ENCODE measurements at regions not wholly inside any gene's neighbourhood (a gene's known extent, or its start where the extent isn't known, plus 50 kb on each side); places are given as distances from the start of the nearest gene placed in this dataset.

- no peak for DNase-seq (ENCODE audit: extremely low spot score in 2 of 2)
- intact Hi-C loops (cut with DNase I) = no loop called here
- no peak for TF ChIP-seq CTCF (IDR thresholded peaks at IDR 0.05)
- no peak for TF ChIP-seq POLR2AphosphoS5 (IDR thresholded peaks at IDR 0.05; ENCODE audit: insufficient read depth in 1 of 2, low read depth in 1 of 2)
- no peak for TF ChIP-seq POLR2A (IDR thresholded peaks at IDR 0.05)
These were observed 498.5 kb downstream of the QKI start for GRCh38 chr6:163913045-163913444.

GRCh38 chr6:163906006-163906710, 491.6 kb downstream of the QKI start:
- no peak for DNase-seq (ENCODE audit: extremely low spot score in 2 of 2)
- TF ChIP-seq POLR2AphosphoS5 (IDR thresholded peaks at IDR 0.05; ENCODE audit: insufficient read depth in 1 of 2, low read depth in 1 of 2) (no peak), CTCF (IDR thresholded peaks at IDR 0.05) (no peak), POLR2A (IDR thresholded peaks at IDR 0.05) (no peak)
- Histone ChIP-seq H3K4me1 (no peaks in the 10 kb centered on the region), H3K4me3 (no peak overlapping the region), H3K27ac (no peak overlapping the region), H3K27me3 (no peaks in the 10 kb centered on the region), H3K36me3 (no peaks in the 10 kb centered on the region), H3K9me3 (no peaks in the 10 kb centered on the region)
- intact Hi-C loops (cut with DNase I) = no loop called here

More at GRCh38 chr6:163913045-163913444, 498.5 kb downstream of the QKI start:
- Histone ChIP-seq H3K4me3 (no peak overlapping the region), H3K27ac (no peak overlapping the region), H3K4me1 (no peaks in the 10 kb centered on the region), H3K36me3 (no peaks in the 10 kb centered on the region), H3K27me3 (no peaks in the 10 kb centered on the region), H3K9me3 (no peaks in the 10 kb centered on the region)

- H3K36me3 ChIP-seq = no peaks in the 10 kb centered on the region
- no peak for DNase-seq (ENCODE audit: extremely low spot score in 2 of 2)
- no peaks in the 10 kb centered on the region for H3K27me3 ChIP-seq
- intact Hi-C loops (cut with DNase I) = no loop called here
- no peak overlapping the region for H3K4me3 ChIP-seq
- no peaks in the 10 kb centered on the region for H3K9me3 ChIP-seq
- TF ChIP-seq POLR2A (IDR thresholded peaks at IDR 0.05) (no peak), POLR2AphosphoS5 (IDR thresholded peaks at IDR 0.05; ENCODE audit: insufficient read depth in 1 of 2, low read depth in 1 of 2) (no peak), CTCF (IDR thresholded peaks at IDR 0.05) (no peak)
- no peaks in the 10 kb centered on the region for H3K4me1 ChIP-seq
- H3K27ac ChIP-seq = no peak overlapping the region
These were observed 489.7 kb downstream of the QKI start for GRCh38 chr6:163904186-163904585.

- intact Hi-C loops (cut with DNase I) = no loop called here
- Histone ChIP-seq H3K27me3 (no peaks in the 10 kb centered on the region), H3K4me1 (no peaks in the 10 kb centered on the region), H3K4me3 (no peak overlapping the region), H3K27ac (no peak overlapping the region), H3K36me3 (no peaks in the 10 kb centered on the region), H3K9me3 (no peaks in the 10 kb centered on the region)
- no peak for DNase-seq (ENCODE audit: extremely low spot score in 2 of 2)
- TF ChIP-seq POLR2A (IDR thresholded peaks at IDR 0.05) (no peak), POLR2AphosphoS5 (IDR thresholded peaks at IDR 0.05; ENCODE audit: insufficient read depth in 1 of 2, low read depth in 1 of 2) (no peak), CTCF (IDR thresholded peaks at IDR 0.05) (no peak)
These were observed 489.0 kb downstream of the QKI start for GRCh38 chr6:163903541-163903940.

GRCh38 chr6:163902993-163903392, 488.5 kb downstream of the QKI start:
- no peak for DNase-seq (ENCODE audit: extremely low spot score in 2 of 2)
- no peak overlapping the region for H3K27ac ChIP-seq
- no peaks in the 10 kb centered on the region for H3K36me3 ChIP-seq
- no peaks in the 10 kb centered on the region for H3K9me3 ChIP-seq
- no peaks in the 10 kb centered on the region for H3K4me1 ChIP-seq
- H3K4me3 ChIP-seq = no peak overlapping the region
- no peaks in the 10 kb centered on the region for H3K27me3 ChIP-seq
- intact Hi-C loops (cut with DNase I) = no loop called here
- TF ChIP-seq CTCF (IDR thresholded peaks at IDR 0.05) (no peak), POLR2A (IDR thresholded peaks at IDR 0.05) (no peak), POLR2AphosphoS5 (IDR thresholded peaks at IDR 0.05; ENCODE audit: insufficient read depth in 1 of 2, low read depth in 1 of 2) (no peak)
